GM21515 (cell line): ENCODE measurements at regions not wholly inside any gene's neighbourhood (a gene's known extent, or its start where the extent isn't known, plus 50 kb on each side); places are given as distances from the start of the nearest gene placed in this dataset.

ENCODE experiments used
- ATAC-seq: cut with Tn5 transposase; IDR thresholded peaks from one replicate; pipeline ENCODE4 v1.9.1; 2021; ENCODE audit not compliant: unreplicated experiment

GRCh38 chr10:64476506-64476905 is 955.3 kb downstream of the REEP3 start:
- ATAC-seq: no peak

- no peak for ATAC-seq
Measured at GRCh38 chr10:64477791-64478190, 956.6 kb downstream of the REEP3 start.

GRCh38 chr10:64484811-64485330 is 963.7 kb downstream of the REEP3 start:
- ATAC-seq: no peak

- ATAC-seq: no peak
Measured at GRCh38 chr10:64486149-64486548, 964.9 kb downstream of the REEP3 start.

- no peak for ATAC-seq
Measured at GRCh38 chr10:64486901-64487300, 965.7 kb downstream of the REEP3 start.

GRCh38 chr10:64494901-64495300 is 973.7 kb downstream of the REEP3 start:
- ATAC-seq: no peak

GRCh38 chr10:64497306-64497705 is 976.1 kb downstream of the REEP3 start:
- no peak for ATAC-seq

GRCh38 chr10:64501807-64502206 is 980.6 kb downstream of the REEP3 start:
- no peak for ATAC-seq

GRCh38 chr10:64502936-64503335 is 981.7 kb downstream of the REEP3 start:
- no peak for ATAC-seq

- no peak for ATAC-seq
Measured at GRCh38 chr10:64503429-64503828, 982.2 kb downstream of the REEP3 start.

GRCh38 chr10:64505501-64505900 is 984.3 kb downstream of the REEP3 start:
- no peak for ATAC-seq

GRCh38 chr10:64506963-64507362 is 985.8 kb downstream of the REEP3 start:
- no peak for ATAC-seq

GRCh38 chr10:64507651-64508028 is 986.4 kb downstream of the REEP3 start:
- ATAC-seq: no peak

GRCh38 chr10:64508029-64508661 is 986.9 kb downstream of the REEP3 start:
- ATAC-seq: no peak

- ATAC-seq: no peak
Measured at GRCh38 chr10:64515970-64516699, 994.9 kb downstream of the REEP3 start.

- ATAC-seq: no peak
Measured at GRCh38 chr10:64518456-64518855, 997.3 kb downstream of the REEP3 start.

GRCh38 chr10:64519427-64519826 is 998.2 kb downstream of the REEP3 start:
- ATAC-seq: no peak

GRCh38 chr10:64519831-64520230 is 998.6 kb downstream of the REEP3 start:
- no peak for ATAC-seq

- no peak for ATAC-seq
Measured at GRCh38 chr10:64523065-64523759, 1002.0 kb downstream of the REEP3 start.

GRCh38 chr10:64528294-64529002 is 1007.2 kb downstream of the REEP3 start:
- no peak for ATAC-seq

GRCh38 chr10:64529003-64529350 is 1007.8 kb downstream of the REEP3 start:
- no peak for ATAC-seq
